C4-2B (cell line): ENCODE measurements at regions not wholly inside any gene's neighbourhood (a gene's known extent, or its start where the extent isn't known, plus 50 kb on each side); places are given as distances from the start of the nearest gene placed in this dataset.

Source experiments
- CTCF ChIP-seq: fragments of 450-650 bp; conservative IDR thresholded peaks from 2 replicates; pipeline ENCODE4 v1.5.1; 2017; ENCODE audit warnings: mild to moderate bottlenecking
- ZFX ChIP-seq: fragments of 450-650 bp; IDR thresholded peaks from 2 replicates; pipeline ENCODE4 v1.6.1; 2017

GRCh38 chr3:148205977-148206376 lies 491.7 kb upstream of the AGTR1 start:
- no peak for TF ChIP-seq CTCF
- no peak for TF ChIP-seq ZFX
